Endothelial cell of umbilical vein (primary cell): ENCODE measurements at regions not wholly inside any gene's neighbourhood (a gene's known extent, or its start where the extent isn't known, plus 50 kb on each side); places are given as distances from the start of the nearest gene placed in this dataset.

Experiments used
- BruUV-seq: library from RNA; stranded (reverse); fragments of 400-500 nt; replicated peaks from 2 replicates; lab custom pipeline; 2021; lab: Mats Ljungman, UMichigan
- CTCF ChIA-PET: fragments of 300-600, 350-600 bp; sonication (Branson Sonifier 250); formaldehyde crosslinking; loops from one replicate; lab custom pipeline; 2021; ENCODE audit warnings: antibody characterized with exemption, inconsistent platforms; lab: Charles Lee
- POLR2A ChIA-PET: fragments of 300-600, 350-600 bp; sonication (Branson Sonifier 250); formaldehyde crosslinking; loops from one replicate; lab custom pipeline; 2021; ENCODE audit warnings: antibody characterized with exemption, inconsistent platforms; lab: Charles Lee
- DNase-seq: peaks from one replicate; pipeline ENCODE4 v3.0.0-alpha.2; 2011; ENCODE audit warnings: low read depth, low spot score
- FAIRE-seq: peaks from 2 replicates; lab custom pipeline; 2011; peaks lifted over from hg19 to GRCh38; lab: Jason Lieb, UNC
- H2AFZ ChIP-seq: 2 replicates; pipeline ENCODE4 v1.6.0; 2012; ENCODE audit warnings: low read depth, low read length, control low read depth, inconsistent platforms
- H3K27ac ChIP-seq: 2 replicates; pipeline ENCODE4 v1.5.1; 2011; ENCODE audit warnings: low read depth, mild to moderate bottlenecking, control low read depth, low read length, moderate library complexity; ENCODE audit not compliant: insufficient read depth
- H3K27me3 ChIP-seq, 2 experiments: 2 replicates each; pipeline versions ENCODE4 v1.6.0 to v1.6.1; 2011; ENCODE audit warnings: low read length in 2 of 2, mixed read lengths in 1 of 2; ENCODE audit not compliant: control insufficient read depth in 2 of 2, insufficient read depth in 2 of 2
- H3K36me3 ChIP-seq, 2 experiments: 2 replicates in 1 of 2; 3 replicates in 1 of 2; pipeline ENCODE4 v1.5.1; 2011; ENCODE audit warnings: low read length in 2 of 2, mild to moderate bottlenecking in 1 of 2, moderate library complexity in 1 of 2; ENCODE audit not compliant: control insufficient read depth in 2 of 2, insufficient read depth in 2 of 2; ENCODE audit errors: extremely low read depth in 1 of 2
- H3K4me1 ChIP-seq: 3 replicates; pipeline ENCODE4 v1.5.1; 2011; ENCODE audit warnings: mild to moderate bottlenecking, low read length; ENCODE audit not compliant: control insufficient read depth, insufficient read depth; ENCODE audit errors: extremely low read depth
- H3K4me2 ChIP-seq: 2 replicates; pipeline ENCODE4 v1.6.1; 2011; ENCODE audit warnings: low read length, control low read depth, mixed read lengths; ENCODE audit not compliant: insufficient read depth
- H3K4me3 ChIP-seq, 3 experiments: fragments of 200-600 bp in 1 of 3; sonication (generic), shearing (Covaris generic) in 1 of 3; replicated peaks in 1 of 3; 2 replicates each; pipeline ENCODE4 v1.5.1; 2011 to 2016; ENCODE audit warnings: control low read depth in 3 of 3, low read length in 3 of 3, mild to moderate bottlenecking in 2 of 3, inconsistent platforms in 1 of 3, low read depth in 1 of 3, moderate library complexity in 1 of 3; ENCODE audit not compliant: insufficient read depth in 1 of 3
- H3K79me2 ChIP-seq: 2 replicates; pipeline ENCODE4 v1.6.0; 2012; ENCODE audit warnings: low read length, inconsistent platforms; ENCODE audit not compliant: control insufficient read depth, insufficient read depth
- H3K9ac ChIP-seq: replicated peaks from 2 replicates; pipeline ENCODE3; 2011; ENCODE audit warnings: low read length, control low read depth; ENCODE audit not compliant: insufficient read depth; ENCODE audit errors: extremely low read depth
- H3K9me1 ChIP-seq: replicated peaks from 3 replicates; pipeline ENCODE4 v1.6.0; 2011; ENCODE audit warnings: mild to moderate bottlenecking, low read length; ENCODE audit not compliant: control insufficient read depth, insufficient read depth; ENCODE audit errors: extremely low read depth
- H3K9me3 ChIP-seq: replicated peaks from 2 replicates; pipeline ENCODE4 v1.5.1; 2012; ENCODE audit warnings: low read length, inconsistent platforms; ENCODE audit not compliant: control insufficient read depth, insufficient read depth
- H4K20me1 ChIP-seq: replicated peaks from 2 replicates; pipeline ENCODE3; 2011; ENCODE audit warnings: mild to moderate bottlenecking, low read length; ENCODE audit not compliant: control insufficient read depth, insufficient read depth; ENCODE audit errors: extremely low read depth
- EZH2 ChIP-seq: IDR thresholded peaks from 2 replicates; pipeline ENCODE4 v1.6.1; 2012; ENCODE audit warnings: borderline replicate concordance, low read depth, mild to moderate bottlenecking, moderate library complexity, low read length, inconsistent platforms; ENCODE audit not compliant: severe bottlenecking
- FOS ChIP-seq: IDR thresholded peaks from 2 replicates; pipeline ENCODE4 v1.6.1; 2011; ENCODE audit warnings: mild to moderate bottlenecking, low read length, moderate library complexity, borderline replicate concordance; ENCODE audit not compliant: insufficient read depth
- GATA2 ChIP-seq: IDR thresholded peaks from 2 replicates; pipeline ENCODE4 v1.7.0; 2011; ENCODE audit warnings: low read depth, mild to moderate bottlenecking, moderate library complexity, mixed read lengths, low read length; ENCODE audit not compliant: insufficient read length, insufficient read depth
- JUN ChIP-seq: IDR thresholded peaks from 2 replicates; pipeline ENCODE4 v1.6.1; 2011; ENCODE audit warnings: borderline replicate concordance, low read depth; ENCODE audit not compliant: insufficient read length, insufficient read depth
- MYC ChIP-seq: IDR thresholded peaks from one replicate; pipeline ENCODE4 v1.6.1; 2011; ENCODE audit warnings: mild to moderate bottlenecking, low read depth, low read length
- POLR2A ChIP-seq: IDR thresholded peaks from 2 replicates; pipeline ENCODE4 v1.6.1; 2012; ENCODE audit warnings: low read depth, mild to moderate bottlenecking, control low read depth, low read length
- POLR2AphosphoS5 ChIP-seq: IDR thresholded peaks from 2 replicates; pipeline ENCODE4 v1.6.1; 2012; ENCODE audit warnings: low read depth, mild to moderate bottlenecking, control low read depth, low read length, moderate library complexity; ENCODE audit not compliant: insufficient read depth
- dilution Hi-C: fragments of 300-500 bp; cut with MboI; formaldehyde crosslinking; loops from one replicate; pipeline ENCODE4 v1.15.0; 2019; ENCODE audit warnings: low sequenced_read_pairs; ENCODE audit not compliant: extremely low pct_ligation_motif_present
- intact Hi-C: fragments of 100-400 bp; cut with micrococcal nuclease; formaldehyde crosslinking; loops from one replicate; pipeline ENCODE4 v1.10.0; 2022
- TF ChIP-seq, protein P1 (sequence below), 2 donors: IDR thresholded peaks; 1 replicate in 1 of 2; 2 replicates in 1 of 2; pipeline ENCODE4 v1.5.1; 2011; ENCODE audit warnings: low read length in 2 of 2, mild to moderate bottlenecking in 2 of 2, moderate library complexity in 2 of 2, control low read depth in 1 of 2, inconsistent platforms in 1 of 2, low read depth in 1 of 2; ENCODE audit not compliant: insufficient read depth in 1 of 2; ENCODE audit errors: extremely low read depth in 1 of 2
- TF ChIP-seq, protein P2 (sequence below): IDR thresholded peaks from 2 replicates; pipeline ENCODE4 v1.6.1; 2011; ENCODE audit not compliant: insufficient read depth, insufficient read length

DNA sequence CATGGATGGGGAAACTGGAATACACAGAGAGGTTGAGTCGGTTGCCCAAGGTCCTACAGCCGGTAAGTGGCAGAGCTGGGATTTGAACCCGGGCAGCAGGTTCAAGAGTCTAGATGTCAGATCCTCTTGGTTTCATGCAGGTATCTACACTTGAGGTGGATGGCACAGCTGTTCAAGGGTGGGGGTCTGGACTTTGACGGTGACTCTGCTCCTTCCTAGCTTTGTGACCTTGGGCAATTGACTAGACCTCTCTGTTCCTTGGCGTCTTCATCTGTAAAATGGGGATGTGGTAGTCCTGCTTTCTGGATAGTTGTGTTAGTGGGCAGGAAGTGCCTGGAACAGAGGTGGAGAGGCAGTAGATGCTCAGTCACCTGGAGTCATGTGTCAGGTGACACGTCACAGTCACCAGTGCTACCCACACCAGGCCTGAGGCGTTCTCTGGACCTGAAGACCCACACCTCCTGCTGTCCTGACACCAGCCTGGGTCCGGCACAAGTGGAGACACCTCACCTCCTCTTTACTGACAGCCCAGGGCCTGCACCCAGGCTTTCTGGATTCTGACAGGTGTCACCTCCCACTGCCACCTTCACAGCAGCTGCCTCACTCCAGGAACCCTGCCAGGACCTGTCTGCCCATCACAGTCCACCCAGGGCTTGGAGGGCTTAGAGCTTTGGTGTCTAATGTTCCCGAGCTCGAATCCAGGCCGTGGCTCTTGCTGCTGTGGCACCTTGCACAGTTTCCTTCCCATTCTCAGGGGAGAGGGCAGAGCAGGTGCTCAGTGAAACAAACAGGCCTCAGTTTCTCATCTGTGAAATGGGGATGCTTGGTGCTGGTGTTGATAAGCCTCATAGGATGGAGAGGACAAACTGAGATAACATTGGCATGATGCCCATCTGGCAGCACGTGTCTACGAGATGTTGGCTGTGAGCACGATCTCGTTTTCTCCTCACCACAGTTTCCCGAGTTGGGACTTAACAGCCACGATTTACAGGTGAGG is 83.2 kb upstream of the RUNX3 start:
- POLR2A ChIA-PET: no interaction called here
- TF ChIP-seq, protein P1, sequence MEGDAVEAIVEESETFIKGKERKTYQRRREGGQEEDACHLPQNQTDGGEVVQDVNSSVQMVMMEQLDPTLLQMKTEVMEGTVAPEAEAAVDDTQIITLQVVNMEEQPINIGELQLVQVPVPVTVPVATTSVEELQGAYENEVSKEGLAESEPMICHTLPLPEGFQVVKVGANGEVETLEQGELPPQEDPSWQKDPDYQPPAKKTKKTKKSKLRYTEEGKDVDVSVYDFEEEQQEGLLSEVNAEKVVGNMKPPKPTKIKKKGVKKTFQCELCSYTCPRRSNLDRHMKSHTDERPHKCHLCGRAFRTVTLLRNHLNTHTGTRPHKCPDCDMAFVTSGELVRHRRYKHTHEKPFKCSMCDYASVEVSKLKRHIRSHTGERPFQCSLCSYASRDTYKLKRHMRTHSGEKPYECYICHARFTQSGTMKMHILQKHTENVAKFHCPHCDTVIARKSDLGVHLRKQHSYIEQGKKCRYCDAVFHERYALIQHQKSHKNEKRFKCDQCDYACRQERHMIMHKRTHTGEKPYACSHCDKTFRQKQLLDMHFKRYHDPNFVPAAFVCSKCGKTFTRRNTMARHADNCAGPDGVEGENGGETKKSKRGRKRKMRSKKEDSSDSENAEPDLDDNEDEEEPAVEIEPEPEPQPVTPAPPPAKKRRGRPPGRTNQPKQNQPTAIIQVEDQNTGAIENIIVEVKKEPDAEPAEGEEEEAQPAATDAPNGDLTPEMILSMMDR (IDR thresholded peaks at IDR 0.05; ENCODE audit: extremely low read depth in 1 of 2, insufficient read depth in 1 of 2, low read depth in 1 of 2, low read length in 2 of 2): no peak
- TF ChIP-seq, protein P2, sequence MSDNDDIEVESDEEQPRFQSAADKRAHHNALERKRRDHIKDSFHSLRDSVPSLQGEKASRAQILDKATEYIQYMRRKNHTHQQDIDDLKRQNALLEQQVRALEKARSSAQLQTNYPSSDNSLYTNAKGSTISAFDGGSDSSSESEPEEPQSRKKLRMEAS: no peak
- no peak for TF ChIP-seq POLR2AphosphoS5
- TF ChIP-seq EZH2: no peak
- TF ChIP-seq GATA2: no peak
- no peak for TF ChIP-seq MYC
- TF ChIP-seq FOS: no peak
- no peak for TF ChIP-seq POLR2A
- no peak for TF ChIP-seq JUN
- intact Hi-C loops (no loop called here), dilution Hi-C loops (no loop called here)
- no peak overlapping the region for H3K9ac ChIP-seq
- H3K4me1 ChIP-seq: no peaks in the 10 kb centered on the region
- H3K79me2 ChIP-seq: no peaks in the 10 kb centered on the region
- no peaks in the 10 kb centered on the region for H3K9me1 ChIP-seq
- no peak overlapping the region for H3K27ac ChIP-seq
- no peaks in the 10 kb centered on the region for H3K27me3 ChIP-seq
- H3K9me3 ChIP-seq: no peaks in the 10 kb centered on the region
- no peak for DNase-seq
- no TSS peak for BruUV-seq
- CTCF ChIA-PET: no interaction called here
- H3K4me3 ChIP-seq: no peak overlapping the region
- no peak overlapping the region for H2AFZ ChIP-seq
- no peak for FAIRE-seq
- no peak overlapping the region for H3K4me2 ChIP-seq
- H3K36me3 ChIP-seq: no peaks in the 10 kb centered on the region
- no peaks in the 10 kb centered on the region for H4K20me1 ChIP-seq
